Liver (tissue), 8 donors: ENCODE measurements at regions not wholly inside any gene's neighbourhood (a gene's known extent, or its start where the extent isn't known, plus 50 kb on each side); places are given as distances from the start of the nearest gene placed in this dataset.

Source experiments
- DNase-seq: peaks from one replicate; pipeline ENCODE4 v3.0.0-alpha.2; 2017; ENCODE audit warnings: low spot score
- H3K27ac ChIP-seq, 2 donors: one replicate each; pipeline ENCODE4 v1.7.0; 2013; ENCODE audit warnings: inconsistent platforms in 2 of 2, low read length in 2 of 2, control low read depth in 1 of 2, low read depth in 1 of 2, mild to moderate bottlenecking in 1 of 2
- H3K27me3 ChIP-seq, 4 donors: one replicate each; pipeline versions ENCODE4 v1.6.1 to v1.7.0; 2013; ENCODE audit warnings: low read length in 3 of 4, inconsistent platforms in 1 of 4, mild to moderate bottlenecking in 1 of 4, moderate library complexity in 1 of 4; ENCODE audit not compliant: control insufficient read depth in 4 of 4, insufficient read depth in 4 of 4
- H3K36me3 ChIP-seq, 4 donors: one replicate each; pipeline versions ENCODE4 v1.6.1 to v1.7.0; 2013; ENCODE audit warnings: low read length in 3 of 4, mild to moderate bottlenecking in 3 of 4, low read depth in 1 of 4, moderate library complexity in 1 of 4; ENCODE audit not compliant: control insufficient read depth in 4 of 4, insufficient read depth in 3 of 4
- H3K4me1 ChIP-seq, 4 donors: one replicate each; pipeline versions ENCODE4 v1.6.1 to v1.7.0; 2013; ENCODE audit warnings: low read length in 3 of 4, mild to moderate bottlenecking in 3 of 4, moderate library complexity in 1 of 4; ENCODE audit not compliant: control insufficient read depth in 4 of 4, insufficient read depth in 4 of 4
- H3K4me3 ChIP-seq, 3 donors: one replicate each; pipeline versions ENCODE4 v1.6.1 to v1.7.0; 2013; ENCODE audit warnings: low read length in 3 of 3, control low read depth in 1 of 3, low read depth in 1 of 3, mild to moderate bottlenecking in 1 of 3
- H3K9ac ChIP-seq, 2 donors: one replicate each; pipeline ENCODE4 v1.7.0; 2013; ENCODE audit warnings: low read length in 2 of 2, mild to moderate bottlenecking in 2 of 2, moderate library complexity in 2 of 2, control low read depth in 1 of 2, low read depth in 1 of 2
- H3K9me3 ChIP-seq, 4 donors: one replicate each; pipeline versions ENCODE4 v1.6.1 to v1.7.0; 2013; ENCODE audit warnings: low read length in 3 of 4; ENCODE audit not compliant: control insufficient read depth in 4 of 4
- ATF3 ChIP-seq: IDR thresholded peaks from 2 replicates; pipeline ENCODE4 v1.6.1; 2016; ENCODE audit warnings: antibody characterized with exemption
- CTCF ChIP-seq: fragments of 150-350 bp; IDR thresholded peaks from 2 replicates; pipeline ENCODE4 v1.5.1; 2017; ENCODE audit warnings: improper control_type of control experiment, low read depth, low read length; ENCODE audit not compliant: missing input control
- EGR1 ChIP-seq, 2 donors: IDR thresholded peaks; 2 replicates each; pipeline ENCODE4 v1.6.1; 2016 to 2018; ENCODE audit warnings: antibody characterized with exemption in 2 of 2, low read depth in 2 of 2
- HNF4A ChIP-seq, 2 donors: conservative IDR thresholded peaks; 2 replicates each; pipeline ENCODE4 v1.6.1; 2016; ENCODE audit warnings: antibody characterized with exemption in 2 of 2, mild to moderate bottlenecking in 2 of 2
- HNF4G ChIP-seq: IDR thresholded peaks from 2 replicates; pipeline ENCODE4 v1.6.1; 2016; ENCODE audit warnings: antibody characterized with exemption
- JUND ChIP-seq, 2 donors: IDR thresholded peaks; 2 replicates each; pipeline ENCODE4 v1.6.1; 2016; ENCODE audit warnings: antibody characterized with exemption in 2 of 2
- NR2F2 ChIP-seq: IDR thresholded peaks from 2 replicates; pipeline ENCODE4 v1.6.1; 2016; ENCODE audit warnings: antibody characterized with exemption
- RAD21 ChIP-seq, 2 donors: IDR thresholded peaks; 2 replicates each; pipeline ENCODE4 v1.6.1; 2016; ENCODE audit warnings: antibody characterized with exemption in 2 of 2, mild to moderate bottlenecking in 2 of 2
- RXRA ChIP-seq, 2 donors: IDR thresholded peaks; 2 replicates each; pipeline ENCODE4 v1.6.1; 2017 to 2018; ENCODE audit warnings: antibody characterized with exemption in 2 of 2, mild to moderate bottlenecking in 1 of 2
- SP1 ChIP-seq: IDR thresholded peaks from 2 replicates; pipeline ENCODE4 v1.6.1; 2018; ENCODE audit warnings: antibody characterized with exemption, mild to moderate bottlenecking
- YY1 ChIP-seq: IDR thresholded peaks from 2 replicates; pipeline ENCODE4 v1.6.1; 2016; ENCODE audit warnings: antibody characterized with exemption, mild to moderate bottlenecking
- ZBTB33 ChIP-seq: IDR thresholded peaks from 2 replicates; pipeline ENCODE4 v1.6.1; 2016; ENCODE audit warnings: antibody characterized with exemption
- WGBS: extraction: QIAGEN DNeasy Blood & Tissue Kit; methylation state at CpG from one replicate; pipeline ENCODE4 v1.1.7; 2013; 5-methylcytosine and 5-hydroxymethylcytosine counted together
- donor health status: healthy.
- donor health status: healthy.
- donor health status: healthy.
- donor health status: healthy.
- donor health status: healthy.

GRCh38 chr20:10909803-10910202, 236.0 kb upstream of the JAG1 start:
- H3K9me3 ChIP-seq: peaks cover 0 to 3% (median 1%) of the 10 kb centered on the region in 4 donors
- no peaks in the 10 kb centered on the region for H3K36me3 ChIP-seq
- no peak for DNase-seq
- no peaks in the 10 kb centered on the region for H3K4me1 ChIP-seq
- H3K9ac ChIP-seq: no peak overlapping the region
- no peaks in the 10 kb centered on the region for H3K27me3 ChIP-seq
- H3K27ac ChIP-seq: no peak overlapping the region
- TF ChIP-seq JUND (IDR thresholded peaks at IDR 0.05) (no peak), SP1 (no peak), RXRA (IDR thresholded peaks at IDR 0.05) (no peak), RAD21 (IDR thresholded peaks at IDR 0.05) (no peak)
- H3K4me3 ChIP-seq: no peak overlapping the region

- WGBS: 69% methylated on average over 12 of the region's 12 CpGs
- Histone ChIP-seq H3K36me3 (no peaks in the 10 kb centered on the region), H3K27me3 (no peaks in the 10 kb centered on the region), H3K27ac (no peak overlapping the region), H3K4me3 (no peak overlapping the region), H3K4me1 (no peaks in the 10 kb centered on the region), H3K9me3 (peaks cover 0 to 3% (median 1%) of the 10 kb centered on the region in 4 donors), H3K9ac (no peak overlapping the region)
- no peak for DNase-seq
- TF ChIP-seq ZBTB33: no peak
- no peak for TF ChIP-seq CTCF
- TF ChIP-seq ATF3: no peak
- no peak for TF ChIP-seq RAD21 (IDR thresholded peaks at IDR 0.05)
Observed at GRCh38 chr20:10910535-10911178, 236.9 kb upstream of the JAG1 start.

GRCh38 chr20:10911298-10911697, 237.5 kb upstream of the JAG1 start:
- peaks cover 0 to 3% (median 1%) of the 10 kb centered on the region in 4 donors for H3K9me3 ChIP-seq
- 85% methylated on average over 2 of the region's 2 CpGs for WGBS
- H3K9ac ChIP-seq: no peak overlapping the region
- no peaks in the 10 kb centered on the region for H3K4me1 ChIP-seq
- TF ChIP-seq RAD21 (IDR thresholded peaks at IDR 0.05): no peak
- TF ChIP-seq YY1: no peak
- no peak for TF ChIP-seq RXRA (IDR thresholded peaks at IDR 0.05)
- no peak for TF ChIP-seq JUND (IDR thresholded peaks at IDR 0.05)
- TF ChIP-seq HNF4A (conservative IDR thresholded peaks at IDR 0.05): no peak
- TF ChIP-seq NR2F2: no peak
- TF ChIP-seq ATF3: no peak
- no peak for TF ChIP-seq EGR1 (IDR thresholded peaks at IDR 0.05; ENCODE audit: low read depth in 2 of 2)
- TF ChIP-seq HNF4G: no peak
- no peak for TF ChIP-seq SP1
- no peak for DNase-seq
- no peaks in the 10 kb centered on the region for H3K36me3 ChIP-seq
- no peaks in the 10 kb centered on the region for H3K27me3 ChIP-seq
- H3K4me3 ChIP-seq: no peak overlapping the region
- no peak overlapping the region for H3K27ac ChIP-seq
